ENCODE measurements at regions not wholly inside any gene's neighbourhood (a gene's known extent, or its start where the extent isn't known, plus 50 kb on each side); places are given as distances from the start of the nearest gene placed in this dataset.

DNA sequence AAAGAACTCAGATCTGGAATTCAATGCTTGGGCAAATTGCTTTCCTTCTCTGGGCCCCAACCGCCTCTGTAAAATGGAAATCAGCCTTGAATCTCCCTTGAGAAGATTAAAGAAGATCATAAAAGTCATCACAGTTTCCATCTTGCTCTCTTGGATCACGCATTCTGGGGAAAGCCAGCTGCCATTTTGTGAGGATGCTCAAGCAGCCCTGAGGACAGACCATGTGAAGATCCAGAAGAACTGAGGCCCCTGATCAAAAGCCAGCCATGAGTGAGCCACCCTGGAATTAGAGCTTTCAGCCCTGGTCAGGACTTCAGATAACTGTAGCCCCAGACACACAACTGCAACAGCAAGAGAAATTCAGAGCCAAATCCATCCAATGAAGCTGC lies 229.3 kb downstream of the MN1 start:
- TF ChIP-seq, protein P1, sequence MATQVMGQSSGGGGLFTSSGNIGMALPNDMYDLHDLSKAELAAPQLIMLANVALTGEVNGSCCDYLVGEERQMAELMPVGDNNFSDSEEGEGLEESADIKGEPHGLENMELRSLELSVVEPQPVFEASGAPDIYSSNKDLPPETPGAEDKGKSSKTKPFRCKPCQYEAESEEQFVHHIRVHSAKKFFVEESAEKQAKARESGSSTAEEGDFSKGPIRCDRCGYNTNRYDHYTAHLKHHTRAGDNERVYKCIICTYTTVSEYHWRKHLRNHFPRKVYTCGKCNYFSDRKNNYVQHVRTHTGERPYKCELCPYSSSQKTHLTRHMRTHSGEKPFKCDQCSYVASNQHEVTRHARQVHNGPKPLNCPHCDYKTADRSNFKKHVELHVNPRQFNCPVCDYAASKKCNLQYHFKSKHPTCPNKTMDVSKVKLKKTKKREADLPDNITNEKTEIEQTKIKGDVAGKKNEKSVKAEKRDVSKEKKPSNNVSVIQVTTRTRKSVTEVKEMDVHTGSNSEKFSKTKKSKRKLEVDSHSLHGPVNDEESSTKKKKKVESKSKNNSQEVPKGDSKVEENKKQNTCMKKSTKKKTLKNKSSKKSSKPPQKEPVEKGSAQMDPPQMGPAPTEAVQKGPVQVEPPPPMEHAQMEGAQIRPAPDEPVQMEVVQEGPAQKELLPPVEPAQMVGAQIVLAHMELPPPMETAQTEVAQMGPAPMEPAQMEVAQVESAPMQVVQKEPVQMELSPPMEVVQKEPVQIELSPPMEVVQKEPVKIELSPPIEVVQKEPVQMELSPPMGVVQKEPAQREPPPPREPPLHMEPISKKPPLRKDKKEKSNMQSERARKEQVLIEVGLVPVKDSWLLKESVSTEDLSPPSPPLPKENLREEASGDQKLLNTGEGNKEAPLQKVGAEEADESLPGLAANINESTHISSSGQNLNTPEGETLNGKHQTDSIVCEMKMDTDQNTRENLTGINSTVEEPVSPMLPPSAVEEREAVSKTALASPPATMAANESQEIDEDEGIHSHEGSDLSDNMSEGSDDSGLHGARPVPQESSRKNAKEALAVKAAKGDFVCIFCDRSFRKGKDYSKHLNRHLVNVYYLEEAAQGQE (IDR thresholded peaks at IDR 0.05; ENCODE audit: insufficient read depth in 1 of 2, low read depth in 2 of 2, low read length in 2 of 2): no peak
- no peak for TF ChIP-seq FOXP2 (optimal IDR thresholded peaks at IDR 0.05; ENCODE audit: borderline replicate concordance, extremely low read depth, extremely low read length, insufficient read depth)
- no peak for TF ChIP-seq SIN3A (IDR thresholded peaks at IDR 0.05; ENCODE audit: borderline replicate concordance, insufficient read depth, low read length)

Measured in PFSK-1 (cell line).